Fibroblast of skin of back (primary cell): ENCODE measurements at regions not wholly inside any gene's neighbourhood (a gene's known extent, or its start where the extent isn't known, plus 50 kb on each side); places are given as distances from the start of the nearest gene placed in this dataset.

Experiments used
- DNase-seq: peaks from one replicate; pipeline ENCODE4 v3.0.0-alpha.2; 2013

DNA sequence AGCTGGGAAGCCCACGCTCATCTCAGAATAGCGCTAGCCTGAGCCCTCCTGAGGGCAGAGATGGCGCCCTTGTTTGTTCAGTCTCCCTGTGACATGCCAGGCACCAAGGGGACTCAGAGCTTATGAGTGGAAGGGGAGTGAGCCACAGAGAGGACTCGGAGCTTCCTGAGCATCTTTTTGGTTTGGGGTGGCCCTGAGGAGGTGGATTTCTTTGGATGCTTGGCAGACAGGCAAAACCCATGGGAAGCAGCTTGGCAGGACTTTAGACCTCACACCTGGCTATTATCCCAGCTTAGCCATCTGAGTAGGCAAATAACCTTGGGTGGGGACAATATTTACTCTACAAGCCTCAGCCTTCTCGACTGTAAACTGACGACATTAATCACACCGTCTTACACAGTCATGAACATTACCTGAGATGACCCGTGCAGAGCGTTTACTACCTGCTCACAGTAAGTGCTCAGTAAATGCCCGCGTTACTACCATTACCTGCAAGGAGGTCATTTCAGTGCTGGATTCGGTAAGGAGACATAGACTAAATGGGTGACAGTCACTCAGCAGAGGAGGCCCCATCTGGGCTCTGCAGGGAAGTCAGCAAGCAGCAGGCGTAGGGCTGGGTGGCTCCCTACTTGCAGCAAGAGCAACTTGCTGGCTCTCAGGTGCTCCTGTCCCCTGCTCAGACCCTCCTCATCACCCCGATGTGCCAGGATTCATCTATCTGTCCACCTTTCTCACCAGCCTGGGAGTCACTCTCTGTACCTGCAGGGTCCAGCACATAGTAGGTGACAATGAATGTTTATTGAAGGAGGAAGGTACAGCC is 54.9 kb downstream of the KLHDC7A start:
- no peak for DNase-seq

DNA sequence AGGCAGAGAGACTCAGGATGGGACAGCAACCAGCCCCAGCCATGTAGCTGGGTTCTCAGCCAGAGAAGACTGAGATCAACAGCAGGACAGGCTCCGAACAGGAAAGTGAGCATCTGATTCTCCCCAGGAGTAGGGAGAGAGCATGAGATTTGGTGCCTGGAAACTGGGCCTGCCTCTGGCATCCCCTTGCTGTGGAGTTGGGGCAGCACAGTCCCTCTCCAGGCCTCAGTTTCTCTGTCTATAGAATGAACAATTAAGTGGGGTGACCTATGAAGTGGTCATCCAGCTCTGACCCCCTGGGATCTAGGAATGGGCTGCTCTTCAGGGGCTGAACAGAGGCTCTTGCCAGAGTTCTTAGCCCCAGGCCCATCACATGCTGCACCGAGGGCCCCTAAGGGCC is 55.6 kb downstream of the KLHDC7A start:
- DNase-seq = no peak

GRCh38 chr1:18536915-18537314 is 56.2 kb downstream of the KLHDC7A start:
- no peak for DNase-seq

DNA sequence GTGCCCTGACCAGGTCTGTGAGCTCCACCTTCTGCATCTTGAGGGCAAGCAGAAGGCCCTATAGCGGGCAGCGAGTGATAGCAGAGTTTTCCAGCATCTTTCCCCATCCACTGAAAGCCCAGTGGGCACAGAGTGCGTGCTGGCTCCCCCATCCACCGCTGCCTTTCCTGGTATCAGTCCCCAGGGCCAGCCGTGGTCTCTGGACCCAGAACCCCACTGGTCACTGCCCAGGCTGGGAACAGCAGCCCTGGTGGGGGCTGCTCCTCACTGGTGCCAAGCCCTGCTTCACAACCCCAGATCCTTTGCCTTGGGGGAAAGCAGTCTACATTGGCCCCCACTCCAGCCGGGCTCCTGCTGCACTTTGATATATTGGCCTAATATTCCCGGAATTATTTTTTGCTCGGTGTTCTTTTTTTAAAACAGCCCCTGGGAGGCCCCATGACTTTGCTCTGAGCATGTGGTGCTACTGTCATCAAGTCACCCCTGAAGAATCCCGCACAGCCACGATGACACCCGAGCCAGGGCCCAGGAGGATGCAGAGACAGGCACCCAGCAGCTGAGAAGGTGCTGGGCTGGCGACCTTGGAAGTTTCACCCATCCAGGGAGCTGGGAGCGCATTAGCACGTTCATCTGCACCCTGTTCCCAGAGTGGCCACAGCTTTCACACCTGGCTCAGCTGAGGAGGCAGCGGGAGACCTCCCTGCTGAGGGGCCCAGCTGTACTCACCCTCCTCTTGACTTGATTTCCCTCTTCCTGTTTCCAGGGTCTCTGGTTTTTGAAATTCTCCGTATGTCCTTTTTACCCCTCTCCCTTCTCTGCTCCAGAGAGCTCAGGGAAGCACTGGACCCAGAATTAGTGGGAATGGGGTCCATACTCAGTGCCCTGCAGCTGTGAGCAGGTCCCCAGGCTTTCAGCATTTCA is 56.9 kb downstream of the KLHDC7A start:
- DNase-seq = no peak

DNA sequence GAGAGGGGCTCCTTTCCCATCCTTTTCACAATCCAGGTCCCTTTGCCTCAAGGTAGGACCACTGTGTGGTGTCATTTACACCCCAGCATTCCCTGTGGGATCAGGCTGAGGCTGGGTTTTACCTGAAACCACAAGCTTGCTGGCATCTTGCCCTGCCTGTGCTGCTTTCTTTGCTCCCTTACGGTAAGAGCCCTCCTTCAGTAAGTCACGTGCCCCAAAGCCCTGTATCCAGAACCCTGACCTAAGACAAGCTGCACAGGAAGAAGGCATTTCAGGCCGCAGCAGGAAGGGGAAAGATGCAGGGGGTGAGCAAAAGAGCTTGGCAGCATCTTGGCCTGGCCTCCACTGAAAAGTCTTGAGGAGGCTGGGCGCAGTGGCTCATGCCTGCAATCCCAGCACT is 58.4 kb downstream of the KLHDC7A start:
- DNase-seq = no peak

DNA sequence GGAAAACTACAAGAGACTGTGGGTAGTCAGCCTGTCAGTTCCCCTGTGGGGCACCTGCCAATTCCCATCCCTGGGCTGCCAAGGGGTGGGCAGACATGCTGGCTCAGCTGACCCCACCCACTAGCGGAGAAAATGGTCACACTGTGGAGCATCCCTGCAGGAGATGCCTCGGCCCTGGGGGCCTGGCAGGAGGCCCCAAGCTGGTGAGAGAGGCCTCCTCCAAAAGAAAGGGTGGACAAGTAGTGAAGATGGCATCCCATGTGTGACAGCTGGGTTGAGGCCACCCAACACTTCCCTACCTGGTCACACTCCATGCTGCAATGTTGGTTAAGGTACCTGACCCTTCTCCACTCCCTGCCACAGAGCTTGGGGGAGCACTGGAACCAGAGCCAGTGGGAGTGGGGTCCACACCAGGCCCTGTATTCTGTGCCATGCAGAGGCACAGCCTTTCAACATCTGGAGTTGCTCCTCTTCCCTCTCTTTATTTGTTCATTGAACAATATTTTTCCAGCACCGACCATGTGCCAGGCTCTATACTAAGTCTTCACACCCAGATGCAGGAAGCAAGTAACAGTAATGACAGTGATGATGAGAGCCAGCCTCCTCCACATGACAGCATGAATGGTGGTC is 59.5 kb downstream of the KLHDC7A start:
- no peak for DNase-seq

GRCh38 chr1:18541046-18541795 is 60.5 kb downstream of the KLHDC7A start:
- DNase-seq = no peak

- no peak for DNase-seq
These were observed 61.6 kb downstream of the KLHDC7A start for GRCh38 chr1:18542351-18542750.

DNA sequence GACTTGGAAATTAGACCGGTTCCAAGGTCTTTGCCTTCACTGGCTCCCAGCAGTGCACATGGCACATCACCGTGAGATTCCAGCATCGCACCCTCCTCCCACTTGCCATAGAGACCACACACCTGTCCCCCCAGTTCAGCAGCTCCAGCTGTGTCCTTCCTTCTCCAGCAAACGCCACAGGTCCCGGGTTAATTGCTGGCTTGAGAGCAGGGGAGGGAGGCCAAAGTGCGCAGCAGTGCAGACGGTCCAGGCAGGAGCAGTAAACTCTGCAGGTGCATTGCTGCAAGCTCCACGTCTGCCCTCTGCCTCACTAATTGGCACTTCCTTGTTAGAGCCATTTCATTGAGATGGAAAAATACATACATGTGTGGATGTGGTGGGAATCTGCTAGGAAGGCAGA is 65.3 kb downstream of the KLHDC7A start:
- no peak for DNase-seq

GRCh38 chr1:18547460-18547859 is 66.7 kb downstream of the KLHDC7A start:
- DNase-seq = no peak

DNA sequence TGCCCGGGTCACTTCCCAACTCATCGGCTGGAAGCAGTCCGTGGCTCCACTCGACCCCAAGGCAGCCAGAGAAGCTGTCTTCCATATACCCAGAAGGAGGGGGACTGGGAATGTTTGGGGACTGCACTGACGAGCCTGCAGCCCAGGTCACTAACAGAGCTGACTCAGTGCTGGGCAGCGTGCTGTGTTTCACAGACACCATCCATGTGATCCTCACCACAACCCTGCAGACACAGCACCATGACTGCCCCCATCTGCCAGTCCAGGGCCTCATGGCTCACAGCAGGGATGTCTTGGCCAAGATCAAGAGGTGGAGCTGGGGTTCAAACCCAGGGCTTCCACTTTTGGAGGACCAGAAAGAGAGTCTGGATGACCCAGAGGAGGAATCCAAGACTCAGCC is 67.9 kb downstream of the KLHDC7A start:
- no peak for DNase-seq

DNA sequence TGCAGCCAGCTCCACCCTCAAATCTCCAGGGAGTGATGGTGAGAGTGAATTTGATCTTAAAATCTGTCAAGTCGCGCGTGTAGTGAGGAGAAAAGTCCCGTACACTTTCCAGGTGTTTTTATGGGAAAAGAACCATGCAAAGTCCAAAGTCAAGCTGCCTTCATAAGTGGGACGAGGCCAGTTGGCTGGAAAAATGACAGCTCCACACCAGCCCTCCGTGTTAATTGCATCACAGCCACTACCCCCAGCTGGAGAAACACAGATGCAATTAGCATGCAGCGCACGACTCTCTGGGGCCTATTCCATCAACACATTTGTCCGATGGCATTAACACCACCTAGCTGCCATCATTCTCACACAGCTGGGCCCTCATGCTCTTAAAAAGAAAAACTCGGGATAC is 68.4 kb downstream of the KLHDC7A start:
- DNase-seq = no peak

GRCh38 chr1:18549906-18550305 is 69.2 kb downstream of the KLHDC7A start:
- DNase-seq = no peak

DNA sequence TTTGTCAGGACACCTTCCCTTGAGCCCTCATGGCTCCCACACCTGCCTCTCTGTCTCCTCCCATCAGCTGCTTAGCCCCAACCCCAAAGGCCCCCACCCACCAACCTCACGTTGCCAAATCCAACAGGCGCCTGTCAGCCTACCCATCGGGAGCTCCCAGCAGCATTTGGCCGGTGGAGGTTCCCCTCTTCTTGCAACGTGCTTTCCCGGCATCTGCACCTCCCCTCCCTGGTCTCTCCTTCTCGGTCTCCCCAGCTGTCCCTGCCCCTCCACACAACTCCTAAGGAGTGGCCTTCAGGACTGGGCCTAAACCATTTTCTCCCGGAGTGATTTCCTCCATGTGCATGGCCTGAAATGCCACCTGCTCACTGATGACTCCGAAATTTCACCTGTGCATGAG is 71.9 kb downstream of the KLHDC7A start:
- no peak for DNase-seq

DNA sequence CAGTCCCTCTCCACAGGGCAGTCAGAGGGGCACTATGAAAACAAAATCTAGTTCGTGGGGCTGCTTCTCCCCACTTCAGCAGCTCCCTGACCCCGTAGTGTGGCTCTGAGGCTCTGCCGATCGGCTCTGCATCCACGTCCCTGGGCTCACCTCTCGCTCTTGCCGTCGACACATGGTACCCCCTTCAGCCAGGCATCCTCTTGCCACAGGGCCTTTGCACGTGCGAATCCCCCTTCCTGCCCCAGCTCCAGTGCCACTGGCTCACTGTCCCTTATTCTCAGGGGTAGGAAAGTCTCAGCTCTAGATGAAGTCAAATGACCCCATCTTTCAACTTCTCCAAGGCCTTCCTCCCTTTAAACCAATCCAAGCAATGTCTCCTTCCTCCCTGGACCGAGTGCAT is 72.7 kb downstream of the KLHDC7A start:
- no peak for DNase-seq

DNA sequence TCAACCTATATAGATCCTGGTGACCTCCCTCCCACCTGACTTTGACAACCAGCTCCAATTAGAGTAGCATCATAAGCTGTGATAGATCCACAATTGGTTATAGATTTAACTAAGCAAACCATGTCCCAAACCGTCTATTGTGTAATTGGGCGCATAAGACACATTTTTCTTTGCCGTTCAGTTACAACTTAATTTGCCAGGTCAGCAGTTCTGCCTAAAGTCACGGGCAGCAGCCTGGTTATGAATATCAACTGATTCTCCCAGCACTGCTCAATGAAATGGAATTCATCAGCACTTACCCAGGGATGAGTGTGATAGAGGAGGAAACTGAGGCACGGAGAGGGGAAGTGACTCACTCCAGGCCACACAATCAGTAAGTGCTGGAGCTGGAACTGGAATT is 73.4 kb downstream of the KLHDC7A start:
- DNase-seq = no peak

DNA sequence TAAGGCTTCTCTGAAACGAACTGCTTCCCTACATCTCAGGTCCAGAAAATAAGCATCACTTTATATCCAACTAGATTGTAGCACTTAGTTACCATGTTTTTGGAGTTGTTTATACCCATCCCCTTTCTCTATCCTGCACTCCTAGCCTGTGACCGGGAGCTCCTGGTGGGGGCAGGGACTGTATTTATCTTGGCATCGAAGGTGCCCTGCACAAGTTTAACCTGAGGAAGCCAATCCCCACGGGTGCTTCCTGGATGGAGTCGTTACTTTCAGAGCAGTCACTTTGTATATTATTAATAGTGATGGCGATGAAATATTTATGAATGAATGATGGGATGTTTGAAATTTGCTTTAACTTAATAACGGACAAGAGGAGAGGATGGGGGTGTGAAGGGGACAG is 73.9 kb downstream of the KLHDC7A start:
- no peak for DNase-seq

- DNase-seq = no peak
These were observed 74.3 kb downstream of the KLHDC7A start for GRCh38 chr1:18555036-18555435.

DNA sequence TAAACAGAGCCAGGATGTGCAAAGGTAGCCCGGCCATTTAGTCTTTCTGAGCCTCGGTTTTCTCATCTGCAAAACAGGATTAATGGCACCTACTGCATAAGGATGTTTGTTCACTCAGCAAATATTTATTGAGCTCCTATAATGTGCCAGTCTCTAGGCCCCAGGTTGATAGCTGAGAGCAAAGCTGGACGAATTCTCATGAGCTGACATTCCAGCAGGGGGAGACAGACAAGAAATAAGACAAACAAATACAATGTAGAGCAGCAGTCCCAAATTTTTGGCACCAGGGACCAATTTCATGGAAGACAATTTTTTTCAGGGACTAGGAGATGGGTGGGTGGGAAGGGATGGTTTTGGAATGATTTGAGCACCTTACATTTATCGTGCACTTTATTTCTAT is 74.3 kb upstream of the PAX7 start:
- DNase-seq = peak; percentile 7

- DNase-seq = no peak
These were observed 72.8 kb upstream of the PAX7 start for GRCh38 chr1:18557621-18558465.

GRCh38 chr1:18560692-18561091 is 70.0 kb upstream of the PAX7 start:
- DNase-seq = no peak

- no peak for DNase-seq
These were observed 68.7 kb upstream of the PAX7 start for GRCh38 chr1:18561967-18562366.
